Stimulated activated CD8-positive, alpha-beta memory T cell treated with anti-CD3 and anti-CD28 coated beads, Interleukin-4, amount 100 ng/mL, for 48 hours (primary cell): ENCODE measurements at regions not wholly inside any gene's neighbourhood (a gene's known extent, or its start where the extent isn't known, plus 50 kb on each side); places are given as distances from the start of the nearest gene placed in this dataset.
"Not testable (repeated sequence)": the region's sequence is repeated elsewhere in the genome, so short reads cannot be mapped to it uniquely, and the experiment has no call there.

Experiments
- DNase-seq: peaks from one replicate; pipeline ENCODE4 v3.0.0-alpha.2; 2020

GRCh38 chr6:58117162-58117561 lies 799.7 kb downstream of the PRIM2 start:
- not testable (repeated sequence) for DNase-seq

DNA sequence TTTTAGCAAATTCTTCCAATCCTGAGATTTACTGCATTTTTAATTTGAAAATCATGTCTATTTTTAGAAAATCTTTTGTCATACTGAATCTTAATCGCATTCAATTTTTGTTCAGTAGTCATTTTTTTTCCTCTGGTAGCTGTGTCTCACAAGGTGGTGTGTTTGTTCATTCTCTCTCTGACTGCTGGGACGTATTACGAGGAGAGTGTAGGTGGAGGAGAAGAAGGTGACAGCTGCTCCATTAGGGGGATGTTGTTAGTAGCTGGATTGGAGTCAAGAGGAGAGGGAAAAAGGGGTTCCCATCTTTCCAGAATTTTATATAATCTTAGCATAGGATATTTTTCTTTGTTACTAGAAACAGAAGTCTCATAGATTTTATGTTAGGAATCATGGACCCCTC lies 804.2 kb downstream of the PRIM2 start:
- DNase-seq: not testable (repeated sequence)

- not testable (repeated sequence) for DNase-seq
Observed at GRCh38 chr6:58123770-58124169, 806.3 kb downstream of the PRIM2 start.

DNA sequence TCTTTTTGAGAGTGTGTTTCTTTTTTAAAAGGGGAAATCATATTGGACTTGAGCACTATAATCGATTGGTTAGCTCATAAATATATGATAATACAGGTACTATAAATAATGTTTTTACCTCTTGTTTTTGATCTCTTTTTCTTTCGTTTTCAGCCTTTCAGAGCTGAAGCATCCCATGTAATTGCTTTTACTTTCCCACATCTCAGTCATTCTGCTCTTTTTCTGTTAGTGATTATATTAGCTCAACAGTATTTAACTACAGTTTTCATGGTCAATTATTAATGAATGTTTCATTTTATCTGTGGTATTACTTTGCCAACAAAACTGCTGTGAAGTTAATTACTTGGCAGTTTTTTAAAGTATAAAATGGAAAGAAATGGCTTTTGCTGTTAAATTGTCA lies 811.1 kb downstream of the PRIM2 start:
- not testable (repeated sequence) for DNase-seq

DNA sequence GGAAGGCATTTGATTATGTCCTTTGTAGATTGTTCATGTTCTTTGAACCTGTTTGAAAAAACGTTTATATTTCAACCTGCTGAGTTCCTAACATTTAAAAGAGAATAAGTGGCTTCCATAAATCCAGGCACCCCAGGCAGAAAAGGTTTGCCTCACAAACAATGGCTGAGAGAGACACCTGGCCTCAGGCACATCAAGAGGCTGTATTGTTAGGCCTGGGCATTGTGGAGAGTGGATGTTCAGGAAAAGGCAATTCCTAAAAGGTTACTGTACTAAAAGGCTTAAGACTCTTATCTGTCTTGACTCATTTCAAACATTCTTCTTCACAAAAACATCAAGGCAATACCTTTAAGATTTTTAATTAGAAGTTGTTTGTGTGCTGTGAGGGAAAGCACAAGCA lies 811.7 kb downstream of the PRIM2 start:
- DNase-seq: not testable (repeated sequence)

DNA sequence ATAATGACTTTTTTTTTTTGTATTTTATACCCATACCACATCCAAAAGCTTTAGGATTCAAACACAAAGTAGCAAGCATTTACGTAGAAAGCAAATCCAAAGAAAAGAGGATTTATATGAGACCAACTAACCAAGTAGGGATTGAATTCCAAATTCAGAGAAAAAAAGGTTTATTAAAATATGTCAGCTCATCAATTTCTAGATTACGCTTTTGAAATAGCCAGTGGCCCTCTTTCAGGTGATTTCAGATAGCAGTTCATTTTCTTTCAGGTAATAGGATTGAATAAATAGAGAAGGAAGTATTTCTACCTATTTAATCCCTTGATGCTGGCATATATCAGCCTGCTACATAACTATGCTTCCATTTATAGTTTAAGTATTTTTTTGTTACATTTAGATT lies 822.3 kb downstream of the PRIM2 start:
- DNase-seq: not testable (repeated sequence)

DNA sequence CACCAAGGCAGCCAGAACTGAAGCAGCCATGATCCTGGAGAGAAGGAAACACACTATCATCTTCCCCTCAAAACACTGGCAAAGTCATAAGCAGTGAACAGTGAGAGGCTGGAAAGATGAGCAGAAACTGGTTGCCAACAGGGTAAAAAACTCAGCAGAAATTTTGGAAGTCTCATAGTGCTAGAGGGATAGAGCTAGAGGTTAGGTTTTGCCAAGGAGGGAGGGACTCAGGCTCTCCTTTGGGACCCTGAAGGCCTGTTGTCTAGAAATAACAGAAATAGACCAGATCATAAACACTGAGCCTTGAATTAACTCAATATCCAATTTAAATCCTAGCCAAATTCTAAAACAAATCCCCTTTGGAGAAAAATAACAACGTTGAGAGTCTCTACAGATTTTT lies 853.6 kb downstream of the PRIM2 start:
- DNase-seq: not testable (repeated sequence)

DNA sequence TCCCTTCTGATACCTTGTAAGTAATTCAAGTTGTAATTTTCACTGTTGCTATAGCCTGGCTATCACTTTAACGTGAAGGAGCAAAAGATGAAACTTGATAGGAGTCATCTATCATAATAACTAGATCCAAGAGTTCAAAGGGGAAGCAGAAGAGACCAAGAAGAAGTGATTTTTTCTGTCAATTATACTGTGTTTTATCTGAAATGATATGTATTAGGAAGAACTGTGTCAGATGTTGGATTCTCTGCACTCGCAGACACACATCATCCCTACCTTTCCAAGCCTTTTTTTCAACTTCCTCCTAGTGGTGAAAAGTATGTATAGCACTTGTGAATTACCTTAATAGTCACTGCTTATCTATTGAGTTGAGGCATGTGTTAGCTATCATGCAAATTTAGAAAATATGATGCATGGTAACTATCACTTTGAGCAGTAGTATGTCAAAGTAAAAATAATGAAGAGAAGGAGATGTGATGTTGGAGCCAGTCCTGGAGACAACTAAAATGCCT lies 864.2 kb downstream of the PRIM2 start:
- DNase-seq: not testable (repeated sequence)

DNA sequence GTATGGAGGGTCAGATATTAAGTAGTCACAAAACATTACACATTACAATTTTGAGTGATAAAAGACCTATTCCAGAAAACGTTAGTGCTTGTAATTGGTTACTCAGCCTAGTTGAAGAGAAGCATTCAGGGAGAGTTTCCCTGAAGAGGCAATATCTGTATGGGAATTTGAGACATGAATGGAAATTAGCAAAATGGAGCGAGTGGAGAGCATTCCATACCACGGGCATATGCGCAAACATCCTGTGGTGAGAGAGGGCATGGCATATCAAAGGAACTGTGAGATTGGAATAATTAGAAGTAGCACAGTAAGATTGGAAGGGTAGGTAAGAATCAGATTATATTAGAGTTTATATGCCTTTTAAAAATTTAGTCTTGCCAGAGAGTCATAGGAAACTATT lies 867.9 kb downstream of the PRIM2 start:
- DNase-seq: not testable (repeated sequence)

DNA sequence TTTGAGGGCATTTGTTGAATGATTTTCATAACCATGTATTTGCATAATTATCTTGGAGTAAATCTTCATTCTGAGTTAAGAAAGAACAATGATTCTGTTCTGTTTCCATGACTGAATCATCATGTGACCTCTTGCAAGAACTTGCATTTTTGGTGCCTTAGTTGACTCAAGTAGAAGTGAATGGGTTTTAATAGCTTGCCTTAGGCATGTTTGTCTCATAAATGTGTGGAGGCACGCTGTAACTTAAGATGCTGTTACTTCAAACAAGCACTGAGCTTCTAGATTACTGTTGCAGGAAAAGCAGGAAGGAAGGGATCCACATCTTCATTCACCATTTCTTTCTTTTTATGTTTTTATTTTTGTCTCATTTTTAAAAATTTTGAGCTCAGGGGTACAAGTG lies 875.8 kb downstream of the PRIM2 start:
- DNase-seq: not testable (repeated sequence)

DNA sequence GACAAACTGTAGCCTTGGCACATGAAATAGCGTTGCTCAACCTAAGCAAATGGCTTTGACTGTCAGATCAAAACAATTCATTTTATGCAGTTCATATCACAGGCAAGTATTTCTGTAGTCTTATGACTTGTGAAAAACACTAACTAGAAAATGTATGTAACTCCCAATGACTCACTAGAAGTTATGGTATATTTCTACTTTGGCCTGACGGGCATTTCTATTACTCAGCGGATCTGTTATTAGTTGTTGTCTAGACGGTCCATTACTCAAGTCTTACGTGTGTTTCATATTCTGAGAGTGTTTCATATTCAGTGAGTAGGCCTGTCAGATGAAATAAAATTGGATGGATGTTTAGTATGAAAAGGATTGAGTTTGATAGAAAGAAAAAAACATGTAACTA lies 880.9 kb downstream of the PRIM2 start:
- no peak for DNase-seq

GRCh38 chr6:58237124-58237523 lies 919.7 kb downstream of the PRIM2 start:
- DNase-seq: not testable (repeated sequence)

GRCh38 chr6:58238421-58238820 lies 921.0 kb downstream of the PRIM2 start:
- not testable (repeated sequence) for DNase-seq

DNA sequence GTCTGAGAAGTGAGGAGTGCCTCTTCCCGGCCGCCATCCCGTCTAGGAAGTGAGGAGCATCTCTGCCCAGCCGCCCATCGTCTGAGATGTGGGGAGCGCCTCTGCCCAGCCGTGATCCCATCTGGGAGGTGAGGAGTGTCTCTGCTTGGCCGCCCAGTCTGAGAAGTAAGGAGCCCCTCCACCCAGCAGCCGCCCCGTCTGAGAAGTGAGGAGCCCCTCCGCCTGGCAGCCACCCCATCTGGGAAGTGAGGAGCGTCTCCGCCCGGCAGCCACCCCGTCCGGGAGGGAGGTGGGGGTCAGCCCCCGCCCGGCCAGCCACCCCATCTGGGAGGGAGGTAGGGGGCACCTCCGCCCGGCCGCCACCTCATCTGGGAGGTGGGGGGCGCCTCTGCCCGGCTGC lies 940.2 kb downstream of the PRIM2 start:
- not testable (repeated sequence) for DNase-seq

DNA sequence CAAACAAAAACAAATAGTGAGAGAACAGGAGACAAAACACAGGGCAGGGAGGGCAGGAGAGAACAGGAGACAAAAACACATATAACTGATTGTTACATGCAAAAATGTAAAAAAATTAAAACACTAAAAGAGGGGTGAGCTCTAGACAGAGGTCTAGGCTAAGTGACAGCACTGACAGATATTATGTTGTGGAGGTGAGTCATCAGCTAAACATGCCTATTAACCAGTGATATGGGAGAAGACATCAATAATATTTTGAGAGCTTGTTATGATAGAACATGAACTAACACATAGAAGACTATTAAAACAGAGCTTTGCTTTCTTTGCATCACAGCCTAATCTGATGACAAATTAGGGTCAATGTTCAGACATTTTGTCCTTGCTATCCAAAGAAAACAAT lies 972.7 kb downstream of the PRIM2 start:
- DNase-seq: no peak

- DNase-seq: not testable (repeated sequence)
Observed at GRCh38 chr6:58291319-58291718, 973.9 kb downstream of the PRIM2 start.

- not testable (repeated sequence) for DNase-seq
Observed at GRCh38 chr6:58307901-58308300, 990.5 kb downstream of the PRIM2 start.

DNA sequence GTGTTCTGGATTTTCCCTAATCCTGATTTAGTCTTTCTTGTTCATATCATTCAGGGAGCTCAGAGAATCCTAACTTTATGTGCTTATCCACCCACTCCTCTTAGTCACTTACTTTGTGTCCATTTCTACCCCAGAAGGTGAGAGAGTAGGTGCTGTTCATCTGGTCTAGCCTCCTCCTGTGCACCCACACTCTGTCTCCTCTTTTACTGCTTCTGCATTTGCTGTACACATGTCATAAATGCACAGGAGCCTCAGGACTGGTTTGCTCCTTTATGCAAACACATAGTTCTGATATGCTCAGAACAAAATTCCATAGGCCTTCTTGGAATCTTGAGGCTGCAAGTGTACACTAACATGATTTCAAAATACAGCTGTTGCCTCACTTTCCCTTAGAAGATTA lies 1014.7 kb downstream of the PRIM2 start:
- not testable (repeated sequence) for DNase-seq

GRCh38 chr6:58342287-58342686 lies 1024.9 kb downstream of the PRIM2 start:
- not testable (repeated sequence) for DNase-seq

DNA sequence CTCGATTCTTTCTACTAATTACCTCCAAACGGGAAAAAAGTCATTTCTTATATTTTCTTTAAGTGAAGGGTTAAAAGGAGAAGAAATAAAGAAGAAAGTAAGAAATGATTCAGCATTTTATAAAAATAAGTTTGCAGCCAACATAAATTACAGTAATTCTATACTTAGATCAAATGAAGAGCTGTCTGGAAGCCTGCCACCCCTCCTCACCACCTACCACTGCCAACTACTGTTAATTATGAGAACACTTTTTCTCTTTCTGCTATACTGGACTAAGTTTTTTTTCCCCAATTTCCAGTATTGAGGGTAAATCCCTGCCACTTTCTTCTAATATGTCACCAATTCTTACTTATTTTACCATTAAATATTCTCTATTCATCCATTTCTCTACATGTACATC lies 1030.1 kb downstream of the PRIM2 start:
- DNase-seq: not testable (repeated sequence)

DNA sequence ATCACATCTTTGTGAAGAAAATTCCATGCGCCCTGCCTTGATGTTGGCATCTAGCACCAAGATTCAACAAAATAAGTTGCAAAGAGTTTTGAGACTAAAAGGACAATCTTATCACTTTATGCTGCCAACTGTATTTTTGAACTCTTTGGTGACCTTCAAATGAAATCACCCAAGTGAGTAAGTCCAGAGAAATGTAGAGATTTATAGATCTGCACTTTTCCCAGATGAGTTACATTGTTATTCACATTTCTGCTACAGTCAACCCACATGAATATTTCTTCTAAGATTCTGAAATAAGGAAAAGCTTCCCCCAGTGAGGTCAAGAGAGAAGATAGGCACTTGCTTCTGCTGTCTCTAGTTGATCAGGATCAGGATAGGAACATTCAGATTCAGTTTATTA lies 1034.2 kb downstream of the PRIM2 start:
- DNase-seq: not testable (repeated sequence)

DNA sequence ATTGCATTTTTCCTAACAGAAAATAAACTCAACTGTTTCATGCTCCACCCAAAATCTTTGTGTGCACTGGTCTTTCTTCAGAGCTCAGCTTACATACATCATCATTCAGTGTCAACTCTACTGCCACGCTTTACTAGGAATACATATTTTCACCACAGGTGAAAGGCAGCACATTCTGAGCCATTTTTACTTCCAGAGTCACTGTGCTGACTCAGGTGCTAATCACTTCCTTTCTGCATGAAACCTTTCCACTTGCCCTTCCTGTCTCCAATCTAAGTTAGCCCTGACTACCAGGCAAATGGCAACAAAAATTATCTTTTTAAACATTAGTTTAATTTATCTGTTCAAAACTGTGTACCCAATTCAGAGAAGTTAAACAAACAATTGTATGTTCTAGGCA lies 1041.0 kb downstream of the PRIM2 start:
- DNase-seq: not testable (repeated sequence)

- not testable (repeated sequence) for DNase-seq
Observed at GRCh38 chr6:58365856-58366255, 1048.4 kb downstream of the PRIM2 start.

- not testable (repeated sequence) for DNase-seq
Observed at GRCh38 chr6:58406659-58407058, 1089.2 kb downstream of the PRIM2 start.

DNA sequence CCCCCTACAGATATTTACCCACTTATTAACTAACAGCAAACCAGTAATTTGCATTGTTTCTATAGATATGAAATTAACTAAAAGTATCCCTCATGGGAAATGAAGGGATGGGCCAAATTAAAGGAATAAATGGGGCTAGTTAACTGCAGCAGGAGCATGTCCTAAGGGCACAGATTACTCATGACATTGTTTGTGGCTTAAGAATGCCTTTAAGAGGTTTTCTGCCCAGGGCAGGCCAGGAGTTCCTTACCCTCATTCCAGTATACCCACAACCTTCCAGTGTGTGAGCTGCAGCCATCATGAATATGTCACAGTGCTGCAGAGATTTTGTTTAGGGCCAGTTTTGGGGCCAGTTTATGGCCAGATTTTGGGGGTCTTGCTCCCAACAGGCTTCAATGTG lies 1101.9 kb downstream of the PRIM2 start:
- DNase-seq: no peak
